GF-D8 (cell line): ENCODE measurements at regions not wholly inside any gene's neighbourhood (a gene's known extent, or its start where the extent isn't known, plus 50 kb on each side); places are given as distances from the start of the nearest gene placed in this dataset.
"Not testable (repeated sequence)": the region's sequence is repeated elsewhere in the genome, so short reads cannot be mapped to it uniquely, and the experiment has no call there.

Experiments
- DNase-seq: peaks from one replicate; lab custom pipeline; 2025; lab: John Stamatoyannopoulos, UW

- DNase-seq = no peak
These were observed 214.8 kb upstream of the TMEM229A start for GRCh38 chr7:124247691-124248090.

- DNase-seq = no peak
These were observed 213.5 kb upstream of the TMEM229A start for GRCh38 chr7:124246262-124246863.

GRCh38 chr7:124244469-124244868 lies 211.6 kb upstream of the TMEM229A start:
- not testable (repeated sequence) for DNase-seq

GRCh38 chr7:124219681-124220080 lies 186.8 kb upstream of the TMEM229A start:
- no peak for DNase-seq

GRCh38 chr7:124208642-124209041 lies 175.8 kb upstream of the TMEM229A start:
- no peak for DNase-seq

- no peak for DNase-seq
These were observed 175.3 kb upstream of the TMEM229A start for GRCh38 chr7:124208173-124208572.

GRCh38 chr7:124205526-124205925 lies 172.7 kb upstream of the TMEM229A start:
- DNase-seq = no peak

- no peak for DNase-seq
These were observed 169.7 kb upstream of the TMEM229A start for GRCh38 chr7:124202546-124202945.

- DNase-seq = no peak
These were observed 169.0 kb upstream of the TMEM229A start for GRCh38 chr7:124201768-124202349.

- DNase-seq = no peak
These were observed 163.7 kb upstream of the TMEM229A start for GRCh38 chr7:124196519-124196918.

- DNase-seq = no peak
These were observed 160.0 kb upstream of the TMEM229A start for GRCh38 chr7:124192885-124193284.

GRCh38 chr7:124191713-124192112 lies 158.8 kb upstream of the TMEM229A start:
- no peak for DNase-seq

GRCh38 chr7:124191030-124191429 lies 158.2 kb upstream of the TMEM229A start:
- no peak for DNase-seq

- no peak for DNase-seq
These were observed 155.7 kb upstream of the TMEM229A start for GRCh38 chr7:124188576-124188975.

GRCh38 chr7:124187962-124188361 lies 155.1 kb upstream of the TMEM229A start:
- no peak for DNase-seq

- no peak for DNase-seq
These were observed 150.8 kb upstream of the TMEM229A start for GRCh38 chr7:124183649-124184048.

- no peak for DNase-seq
These were observed 146.8 kb upstream of the TMEM229A start for GRCh38 chr7:124179641-124180040.

GRCh38 chr7:124177891-124178290 lies 145.0 kb upstream of the TMEM229A start:
- DNase-seq = no peak

GRCh38 chr7:124171812-124172211 lies 138.9 kb upstream of the TMEM229A start:
- not testable (repeated sequence) for DNase-seq

GRCh38 chr7:124171068-124171467 lies 138.2 kb upstream of the TMEM229A start:
- DNase-seq = no peak

- no peak for DNase-seq
These were observed 135.7 kb upstream of the TMEM229A start for GRCh38 chr7:124168616-124169015.

GRCh38 chr7:124162667-124163066 lies 129.8 kb upstream of the TMEM229A start:
- no peak for DNase-seq

GRCh38 chr7:124155432-124156022 lies 122.7 kb upstream of the TMEM229A start:
- no peak for DNase-seq
